Fibroblast of lung (primary cell): ENCODE measurements at regions not wholly inside any gene's neighbourhood (a gene's known extent, or its start where the extent isn't known, plus 50 kb on each side); places are given as distances from the start of the nearest gene placed in this dataset.

ENCODE experiments used
- EZH2 ChIP-seq: IDR thresholded peaks from 2 replicates; pipeline ENCODE4 v1.5.1; 2012; ENCODE audit warnings: low read length, control low read depth, mild to moderate bottlenecking; ENCODE audit errors: missing control alignments
- TF ChIP-seq, protein P1 (sequence below), 2 donors: IDR thresholded peaks in 1 of 2; conservative IDR thresholded peaks in 1 of 2; 1 replicate in 1 of 2; 2 replicates in 1 of 2; pipeline ENCODE4 v1.5.1; 2011 to 2012; ENCODE audit warnings: low read length in 2 of 2, control low read depth in 1 of 2, inconsistent platforms in 1 of 2, low read depth in 1 of 2, mild to moderate bottlenecking in 1 of 2

DNA sequence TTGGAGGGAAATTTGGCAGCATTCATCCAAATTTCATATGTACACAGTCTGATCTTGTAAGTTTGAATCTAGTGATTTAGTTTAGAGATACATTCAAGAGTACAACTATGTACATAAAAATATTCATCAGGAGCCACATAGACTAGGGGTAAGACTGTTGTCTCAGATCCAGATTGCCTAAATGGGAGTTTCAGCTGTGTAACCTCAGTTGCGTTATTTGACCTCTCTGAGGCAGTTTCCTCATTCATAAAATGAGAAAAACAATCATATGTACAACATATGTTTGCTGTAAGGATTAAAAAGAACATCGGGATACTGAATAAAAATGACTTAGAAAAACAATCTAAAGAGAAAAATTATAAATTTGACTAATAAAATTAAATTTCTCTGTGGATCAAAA is 577.5 kb downstream of the RPL10L start:
- TF ChIP-seq, protein P1, sequence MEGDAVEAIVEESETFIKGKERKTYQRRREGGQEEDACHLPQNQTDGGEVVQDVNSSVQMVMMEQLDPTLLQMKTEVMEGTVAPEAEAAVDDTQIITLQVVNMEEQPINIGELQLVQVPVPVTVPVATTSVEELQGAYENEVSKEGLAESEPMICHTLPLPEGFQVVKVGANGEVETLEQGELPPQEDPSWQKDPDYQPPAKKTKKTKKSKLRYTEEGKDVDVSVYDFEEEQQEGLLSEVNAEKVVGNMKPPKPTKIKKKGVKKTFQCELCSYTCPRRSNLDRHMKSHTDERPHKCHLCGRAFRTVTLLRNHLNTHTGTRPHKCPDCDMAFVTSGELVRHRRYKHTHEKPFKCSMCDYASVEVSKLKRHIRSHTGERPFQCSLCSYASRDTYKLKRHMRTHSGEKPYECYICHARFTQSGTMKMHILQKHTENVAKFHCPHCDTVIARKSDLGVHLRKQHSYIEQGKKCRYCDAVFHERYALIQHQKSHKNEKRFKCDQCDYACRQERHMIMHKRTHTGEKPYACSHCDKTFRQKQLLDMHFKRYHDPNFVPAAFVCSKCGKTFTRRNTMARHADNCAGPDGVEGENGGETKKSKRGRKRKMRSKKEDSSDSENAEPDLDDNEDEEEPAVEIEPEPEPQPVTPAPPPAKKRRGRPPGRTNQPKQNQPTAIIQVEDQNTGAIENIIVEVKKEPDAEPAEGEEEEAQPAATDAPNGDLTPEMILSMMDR (conservative IDR thresholded peaks at IDR 0.05 in 1 of 2, IDR thresholded peaks at IDR 0.05 in 1 of 2; ENCODE audit: low read depth in 1 of 2, low read length in 2 of 2) = no peak
- no peak for TF ChIP-seq EZH2
